ENCODE measurements at regions not wholly inside any gene's neighbourhood (a gene's known extent, or its start where the extent isn't known, plus 50 kb on each side); places are given as distances from the start of the nearest gene placed in this dataset.

- Histone ChIP-seq H3K9me3 (no peaks in the 10 kb centered on the region), H3K27ac (no peak overlapping the region), H3K4me1 (no peaks in the 10 kb centered on the region), H3K36me3 (no peaks in the 10 kb centered on the region), H3K4me3 (no peak overlapping the region), H3K27me3 (no peaks in the 10 kb centered on the region)
- 68 to 71% methylated on average over 2 to 3 of the region's 3 CpGs for WGBS, 2 donors (ENCODE audit: low coverage in 1 of 2)
- intact Hi-C loops (cut with DNase I; ENCODE audit: low total_unique reads) = no loop called here
- peak; percentile 24 for DNase-seq
- in situ Hi-C loops (cut with MboI; ENCODE audit: low pct_ligation_motif_present in 1 of 4, low pct_unique_long_range_greater_than_20kb in 1 of 4, low sequenced_read_pairs in 3 of 4) = no loop called here
- TF ChIP-seq EP300 (IDR thresholded peaks at IDR 0.05; ENCODE audit: low read depth) (no peak), CTCF (IDR thresholded peaks at IDR 0.05) (peak; percentile 34 to 63 (median 48))
Observed at GRCh38 chr1:222167111-222167510, 380.8 kb downstream of the HHIPL2 start.

DNA sequence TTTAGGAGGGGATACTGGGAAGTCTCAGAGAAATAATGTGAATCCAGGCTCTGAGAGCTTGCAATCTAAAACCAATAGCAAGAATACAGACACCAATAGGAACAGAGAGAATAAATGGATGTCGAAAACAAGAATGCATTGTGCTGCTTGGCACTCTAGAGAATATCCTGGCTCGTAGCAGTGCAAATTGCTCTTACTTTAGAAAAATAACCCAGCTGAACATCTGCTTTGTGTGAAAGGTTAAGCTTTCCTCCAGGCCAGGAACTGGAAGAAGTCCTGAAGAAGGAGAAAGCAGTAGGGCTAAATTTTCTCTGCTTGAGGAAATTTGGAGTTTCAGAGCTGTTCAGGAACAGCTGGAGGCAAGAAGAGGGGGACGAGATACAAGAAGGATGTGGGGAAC is 382.3 kb downstream of the HHIPL2 start:
- no peaks in the 10 kb centered on the region for H3K4me1 ChIP-seq
- 68 to 78% methylated on average over 2 to 3 of the region's 3 CpGs for WGBS, 2 donors (ENCODE audit: low coverage in 1 of 2)
- in situ Hi-C loops (cut with MboI; ENCODE audit: low pct_ligation_motif_present in 1 of 4, low pct_unique_long_range_greater_than_20kb in 1 of 4, low sequenced_read_pairs in 3 of 4) = no loop called here
- H3K27ac ChIP-seq = no peak overlapping the region
- H3K27me3 ChIP-seq = no peaks in the 10 kb centered on the region
- no peak overlapping the region for H3K4me3 ChIP-seq
- H3K9me3 ChIP-seq = no peaks in the 10 kb centered on the region
- intact Hi-C loops (cut with DNase I; ENCODE audit: low total_unique reads) = no loop called here
- TF ChIP-seq EP300 (IDR thresholded peaks at IDR 0.05; ENCODE audit: low read depth) = no peak
- no peak for TF ChIP-seq CTCF (IDR thresholded peaks at IDR 0.05)
- DNase-seq = no peak
- H3K36me3 ChIP-seq = no peaks in the 10 kb centered on the region

DNA sequence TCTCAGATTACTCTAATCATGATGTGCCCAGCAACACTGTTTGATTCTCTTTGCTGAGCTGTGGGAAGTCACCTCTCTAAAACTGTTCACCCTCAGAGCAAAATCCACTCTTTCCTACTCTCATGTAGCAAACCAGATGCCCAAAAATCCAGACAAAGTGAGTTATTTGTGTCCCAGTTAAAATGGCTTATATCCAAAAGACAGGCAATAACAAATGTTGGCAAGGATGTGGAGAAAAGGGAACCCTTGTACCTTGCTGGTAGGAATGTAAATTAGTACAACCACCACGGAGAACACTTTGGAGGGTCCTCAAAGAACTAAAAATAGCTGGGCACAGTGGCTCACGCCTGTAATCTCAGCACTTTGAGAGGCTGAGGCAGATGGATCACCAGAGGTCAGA is 384.0 kb downstream of the HHIPL2 start:
- WGBS, 2 donors (ENCODE audit: low coverage in 1 of 2) = 30 to 60% methylated on average over 1 to 2 of the region's 2 CpGs
- no peak for DNase-seq
- Histone ChIP-seq H3K36me3 (no peaks in the 10 kb centered on the region), H3K27ac (no peak overlapping the region), H3K9me3 (no peaks in the 10 kb centered on the region), H3K4me1 (no peaks in the 10 kb centered on the region), H3K4me3 (no peak overlapping the region), H3K27me3 (no peaks in the 10 kb centered on the region)
- in situ Hi-C loops (cut with MboI; ENCODE audit: low pct_ligation_motif_present in 1 of 4, low pct_unique_long_range_greater_than_20kb in 1 of 4, low sequenced_read_pairs in 3 of 4) (no loop called here), intact Hi-C loops (cut with DNase I; ENCODE audit: low total_unique reads) (no loop called here)
- no peak for TF ChIP-seq EP300 (IDR thresholded peaks at IDR 0.05; ENCODE audit: low read depth)
- TF ChIP-seq POLR2AphosphoS5 (IDR thresholded peaks at IDR 0.05) = no peak
- no peak for TF ChIP-seq POLR2A (IDR thresholded peaks at IDR 0.05)
- no peak for TF ChIP-seq CTCF (IDR thresholded peaks at IDR 0.05)

GRCh38 chr1:222161676-222162075 is 386.2 kb downstream of the HHIPL2 start:
- in situ Hi-C loops (cut with MboI; ENCODE audit: low pct_ligation_motif_present in 1 of 4, low pct_unique_long_range_greater_than_20kb in 1 of 4, low sequenced_read_pairs in 3 of 4) = no loop called here

More at GRCh38 chr1:222161676-222162075, 386.2 kb downstream of the HHIPL2 start:
- Histone ChIP-seq H3K36me3 (no peaks in the 10 kb centered on the region), H3K27me3 (no peaks in the 10 kb centered on the region), H3K4me3 (no peak overlapping the region), H3K4me1 (no peaks in the 10 kb centered on the region), H3K9me3 (peaks cover 0 to 4% of the 10 kb centered on the region in 2 donors), H3K27ac (no peak overlapping the region)
- TF ChIP-seq EP300 (IDR thresholded peaks at IDR 0.05; ENCODE audit: low read depth) (no peak), POLR2A (IDR thresholded peaks at IDR 0.05) (no peak), POLR2AphosphoS5 (IDR thresholded peaks at IDR 0.05) (no peak), CTCF (IDR thresholded peaks at IDR 0.05) (no peak)
- intact Hi-C loops (cut with DNase I; ENCODE audit: low total_unique reads) = no loop called here
- 51 to 78% methylated on average over 3 of the region's 3 CpGs for WGBS, 2 donors (ENCODE audit: low coverage in 1 of 2)
- no peak for DNase-seq
